ENCODE measurements at regions not wholly inside any gene's neighbourhood (a gene's known extent, or its start where the extent isn't known, plus 50 kb on each side); places are given as distances from the start of the nearest gene placed in this dataset.

- TF ChIP-seq POLR2A (IDR thresholded peaks at IDR 0.05; ENCODE audit: low read depth, low read length) (no peak), POLR2AphosphoS5 (IDR thresholded peaks at IDR 0.05; ENCODE audit: low read depth, low read length) (no peak)
These were observed 1097.9 kb upstream of the CNTNAP5 start for GRCh38 chr2:122927197-122927596.
